IMR-90 (cell line): ENCODE measurements at regions not wholly inside any gene's neighbourhood (a gene's known extent, or its start where the extent isn't known, plus 50 kb on each side); places are given as distances from the start of the nearest gene placed in this dataset.

ENCODE experiments used
- ATAC-seq: fragments of 200-7000 bp; cut with Tn5 transposase; 2 replicates; pipeline ENCODE4 v1.9.1; 2020; ENCODE audit warnings: low read depth, mild to moderate bottlenecking, moderate library complexity
- BruUV-seq: library from RNA; stranded (reverse); fragments of 400-500 nt; replicated peaks from 2 replicates; lab custom pipeline; 2021; lab: Mats Ljungman, UMichigan
- CTCF ChIA-PET: fragments of 300-600 bp; formaldehyde crosslinking; extraction: SDS; loops from one replicate; lab custom pipeline; 2021; ENCODE audit warnings: antibody characterized with exemption; lab: Yijun Ruan, JAX
- POLR2A ChIA-PET: fragments of 300-600 bp; sonication (Branson Sonifier 250); formaldehyde crosslinking; loops from one replicate; lab custom pipeline; 2022; ENCODE audit warnings: antibody characterized with exemption; ENCODE audit not compliant: unreplicated experiment; lab: Charles Lee
- DNase-seq: peaks from one replicate; pipeline ENCODE4 v3.0.0; 2013
- H2AFZ ChIP-seq: replicated peaks from 2 replicates; pipeline ENCODE3; 2013; ENCODE audit warnings: low read length, mild to moderate bottlenecking; ENCODE audit not compliant: poor library complexity
- H2AK5ac ChIP-seq: 2 replicates; pipeline ENCODE4 v1.6.1; 2013; ENCODE audit warnings: low read depth, low read length, inconsistent platforms
- H2AK9ac ChIP-seq: replicated peaks from 2 replicates; pipeline ENCODE3; 2013; ENCODE audit warnings: mild to moderate bottlenecking, low read depth, low read length, moderate library complexity; ENCODE audit not compliant: poor library complexity
- H2BK120ac ChIP-seq: 2 replicates; pipeline ENCODE4 v1.6.1; 2013; ENCODE audit warnings: low read depth, low read length, inconsistent platforms
- H2BK15ac ChIP-seq: 3 replicates; pipeline ENCODE4 v1.6.1; 2013; ENCODE audit warnings: low read depth, low read length, inconsistent platforms
- H2BK20ac ChIP-seq: 2 replicates; pipeline ENCODE4 v1.6.1; 2013; ENCODE audit warnings: low read depth, mild to moderate bottlenecking, inconsistent platforms, low read length, moderate library complexity
- H2BK5ac ChIP-seq: 2 replicates; pipeline ENCODE4 v1.6.1; 2013; ENCODE audit warnings: mild to moderate bottlenecking, low read depth, low read length, inconsistent platforms; ENCODE audit not compliant: poor library complexity, severe bottlenecking
- H3K14ac ChIP-seq: replicated peaks from 2 replicates; pipeline ENCODE4 v1.6.1; 2013; ENCODE audit warnings: low read depth, low read length, inconsistent platforms
- H3K18ac ChIP-seq: 2 replicates; pipeline ENCODE4 v1.6.1; 2013; ENCODE audit warnings: low read depth, low read length, control low read depth
- H3K23ac ChIP-seq: 2 replicates; pipeline ENCODE4 v1.6.1; 2013; ENCODE audit warnings: low read depth, low read length, inconsistent platforms
- H3K27ac ChIP-seq: 2 replicates; pipeline ENCODE4 v1.5.1; 2013; ENCODE audit warnings: mild to moderate bottlenecking, control low read depth, low read length; ENCODE audit not compliant: insufficient read depth
- H3K27me3 ChIP-seq: 2 replicates; pipeline ENCODE4 v1.6.1; 2013; ENCODE audit warnings: low read length; ENCODE audit not compliant: control insufficient read depth, insufficient read depth
- H3K36me3 ChIP-seq: 2 replicates; pipeline ENCODE4 v1.6.1; 2013; ENCODE audit warnings: low read length, mixed read lengths; ENCODE audit not compliant: control insufficient read depth, insufficient read depth
- H3K4ac ChIP-seq: 2 replicates; pipeline ENCODE4 v1.6.1; 2013; ENCODE audit warnings: low read depth, low read length, inconsistent platforms
- H3K4me1 ChIP-seq: 2 replicates; pipeline ENCODE4 v1.6.1; 2013; ENCODE audit warnings: low read length, mixed read lengths; ENCODE audit not compliant: control insufficient read depth, insufficient read depth
- H3K4me2 ChIP-seq: 2 replicates; pipeline ENCODE4 v1.6.1; 2013; ENCODE audit warnings: low read depth, mild to moderate bottlenecking, control low read depth, low read length, moderate library complexity
- H3K4me3 ChIP-seq: 2 replicates; pipeline ENCODE4 v1.5.1; 2013; ENCODE audit warnings: low read depth, mild to moderate bottlenecking, control low read depth, low read length, moderate library complexity; ENCODE audit not compliant: insufficient read depth
- H3K56ac ChIP-seq: 2 replicates; pipeline ENCODE4 v1.6.1; 2013; ENCODE audit warnings: low read length, inconsistent platforms; ENCODE audit not compliant: insufficient read depth; ENCODE audit errors: extremely low read depth
- H3K79me1 ChIP-seq, 2 experiments: 2 replicates each; pipeline ENCODE4 v1.6.1; 2013; ENCODE audit warnings: low read length in 2 of 2, inconsistent platforms in 1 of 2, low read depth in 1 of 2
- H3K9ac ChIP-seq: 2 replicates; pipeline ENCODE4 v1.6.1; 2013; ENCODE audit warnings: low read depth, low read length, control low read depth
- H3K9me1 ChIP-seq: 2 replicates; pipeline ENCODE4 v1.6.1; 2013; ENCODE audit warnings: low read length, inconsistent platforms; ENCODE audit not compliant: insufficient read depth
- H3K9me3 ChIP-seq: 2 replicates; pipeline ENCODE4 v1.6.1; 2013; ENCODE audit warnings: low read length; ENCODE audit not compliant: control insufficient read depth, insufficient read depth
- H4K20me1 ChIP-seq: 2 replicates; pipeline ENCODE4 v1.6.1; 2013; ENCODE audit warnings: low read length, inconsistent platforms; ENCODE audit not compliant: insufficient read depth
- H4K5ac ChIP-seq: 2 replicates; pipeline ENCODE4 v1.6.1; 2013; ENCODE audit warnings: mild to moderate bottlenecking, low read depth, low read length, control low read depth
- H4K8ac ChIP-seq, 2 experiments: 2 replicates each; pipeline ENCODE4 v1.6.1; 2013; ENCODE audit warnings: low read depth in 2 of 2, low read length in 2 of 2, control low read depth in 1 of 2, inconsistent platforms in 1 of 2
- H4K91ac ChIP-seq: 2 replicates; pipeline ENCODE4 v1.6.1; 2013; ENCODE audit warnings: low read depth, low read length, inconsistent platforms; ENCODE audit not compliant: insufficient read depth
- CEBPB ChIP-seq: IDR thresholded peaks from 2 replicates; pipeline ENCODE4 v1.6.1; 2012; ENCODE audit warnings: low read depth, low read length, improper control_type of control experiment
- ELK1 ChIP-seq: fragments of 150-350 bp; IDR thresholded peaks from 2 replicates; pipeline ENCODE4 v1.6.1; 2016; ENCODE audit warnings: low read depth, mild to moderate bottlenecking, low read length, moderate library complexity, borderline replicate concordance
- MAFK ChIP-seq: IDR thresholded peaks from 2 replicates; pipeline ENCODE4 v1.6.1; 2012; ENCODE audit warnings: low read depth, low read length, improper control_type of control experiment
- MAZ ChIP-seq: IDR thresholded peaks from 2 replicates; pipeline ENCODE4 v1.6.1; 2012; ENCODE audit warnings: low read depth, mild to moderate bottlenecking, low read length, improper control_type of control experiment, moderate library complexity, borderline replicate concordance
- POLR2A ChIP-seq: IDR thresholded peaks from 2 replicates; pipeline ENCODE4 v1.6.1; 2012; ENCODE audit warnings: mild to moderate bottlenecking, low read depth, low read length
- WGBS, 2 experiments: methylation state at CpG; one replicate each; pipeline versions ENCODE4 v1.1.5 to v1.1.7; 2013; ENCODE audit warnings: missing lambda C conversion rate in 2 of 2; ENCODE audit not compliant: insufficient read length in 1 of 2; ENCODE audit errors: extremely low coverage in 2 of 2; 5-methylcytosine and 5-hydroxymethylcytosine counted together
- dilution Hi-C: fragments of 300-500 bp; cut with HindIII; formaldehyde crosslinking; loops from one replicate; pipeline ENCODE4 v1.14.3; 2018; ENCODE audit warnings: low sequenced_read_pairs; ENCODE audit not compliant: unreplicated experiment
- in situ Hi-C: fragments of 300-500 bp; cut with MboI; formaldehyde crosslinking; loops from 3 replicates; pipeline ENCODE4 v1.14.3; 2019; ENCODE audit warnings: low sequenced_read_pairs, inconsistent platforms, mixed read lengths
- intact Hi-C: fragments of 100-400 bp; cut with micrococcal nuclease; formaldehyde crosslinking; loops from 2 replicates; pipeline ENCODE4 v1.10.0; 2022
- TF ChIP-seq, protein P1 (sequence below): conservative IDR thresholded peaks from 2 replicates; pipeline ENCODE4 v1.5.1; 2012; ENCODE audit warnings: mild to moderate bottlenecking, low read depth, low read length, improper control_type of control experiment

- Histone ChIP-seq H3K79me1 (no peaks in the 10 kb centered on the region), H4K5ac (no peak overlapping the region), H3K4ac (no peak overlapping the region), H3K14ac (no peak overlapping the region), H3K9me1 (no peaks in the 10 kb centered on the region), H4K20me1 (no peaks in the 10 kb centered on the region), H3K9ac (no peak overlapping the region), H3K27ac (no peak overlapping the region), H2AK9ac (no peak overlapping the region), H3K27me3 (no peaks in the 10 kb centered on the region), H3K4me3 (no peak overlapping the region), H3K36me3 (no peaks in the 10 kb centered on the region), H2AK5ac (no peak overlapping the region), H2BK5ac (no peak overlapping the region), H2AFZ (no peak overlapping the region), H2BK20ac (no peak overlapping the region), H4K91ac (no peak overlapping the region), H2BK15ac (no peak overlapping the region), H3K4me1 (no peaks in the 10 kb centered on the region), H3K23ac (no peak overlapping the region), H3K56ac (no peak overlapping the region), H2BK120ac (no peak overlapping the region), H4K8ac (no peak overlapping the region), H3K4me2 (no peak overlapping the region), H3K18ac (no peak overlapping the region), H3K9me3 (no peaks in the 10 kb centered on the region)
- TF ChIP-seq MAFK, result no peak
- TF ChIP-seq POLR2A, result no peak
- no peak for TF ChIP-seq MAZ
- TF ChIP-seq CEBPB, result no peak
- TF ChIP-seq, protein P1, sequence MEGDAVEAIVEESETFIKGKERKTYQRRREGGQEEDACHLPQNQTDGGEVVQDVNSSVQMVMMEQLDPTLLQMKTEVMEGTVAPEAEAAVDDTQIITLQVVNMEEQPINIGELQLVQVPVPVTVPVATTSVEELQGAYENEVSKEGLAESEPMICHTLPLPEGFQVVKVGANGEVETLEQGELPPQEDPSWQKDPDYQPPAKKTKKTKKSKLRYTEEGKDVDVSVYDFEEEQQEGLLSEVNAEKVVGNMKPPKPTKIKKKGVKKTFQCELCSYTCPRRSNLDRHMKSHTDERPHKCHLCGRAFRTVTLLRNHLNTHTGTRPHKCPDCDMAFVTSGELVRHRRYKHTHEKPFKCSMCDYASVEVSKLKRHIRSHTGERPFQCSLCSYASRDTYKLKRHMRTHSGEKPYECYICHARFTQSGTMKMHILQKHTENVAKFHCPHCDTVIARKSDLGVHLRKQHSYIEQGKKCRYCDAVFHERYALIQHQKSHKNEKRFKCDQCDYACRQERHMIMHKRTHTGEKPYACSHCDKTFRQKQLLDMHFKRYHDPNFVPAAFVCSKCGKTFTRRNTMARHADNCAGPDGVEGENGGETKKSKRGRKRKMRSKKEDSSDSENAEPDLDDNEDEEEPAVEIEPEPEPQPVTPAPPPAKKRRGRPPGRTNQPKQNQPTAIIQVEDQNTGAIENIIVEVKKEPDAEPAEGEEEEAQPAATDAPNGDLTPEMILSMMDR, result no peak
- no peak for TF ChIP-seq ELK1
- intact Hi-C loops (no loop called here), in situ Hi-C loops (no loop called here), dilution Hi-C loops (no loop called here)
- no peak for DNase-seq
- ATAC-seq, result no peak
- BruUV-seq, result no TSS peak
- no CpG with 5 or more reads among the region's 5 CpGs for WGBS, 2 experiments
- ChIA-PET POLR2A (no interaction called here), CTCF (no interaction called here)
These were observed 400.5 kb downstream of the MATN1 start for GRCh38 chr1:30322859-30323257.
